HG03060 (cell line): ENCODE measurements at regions not wholly inside any gene's neighbourhood (a gene's known extent, or its start where the extent isn't known, plus 50 kb on each side); places are given as distances from the start of the nearest gene placed in this dataset.
"Not testable (repeated sequence)": the region's sequence is repeated elsewhere in the genome, so short reads cannot be mapped to it uniquely, and the experiment has no call there.

Source experiments
- ATAC-seq: cut with Tn5 transposase; IDR thresholded peaks from one replicate; pipeline ENCODE4 v1.9.1; 2021; ENCODE audit warnings: low read depth, moderate number of reproducible peaks; ENCODE audit not compliant: unreplicated experiment

- no peak for ATAC-seq
These were observed 267.1 kb upstream of the ASIC2 start for GRCh38 chr17:33560165-33560564.

DNA sequence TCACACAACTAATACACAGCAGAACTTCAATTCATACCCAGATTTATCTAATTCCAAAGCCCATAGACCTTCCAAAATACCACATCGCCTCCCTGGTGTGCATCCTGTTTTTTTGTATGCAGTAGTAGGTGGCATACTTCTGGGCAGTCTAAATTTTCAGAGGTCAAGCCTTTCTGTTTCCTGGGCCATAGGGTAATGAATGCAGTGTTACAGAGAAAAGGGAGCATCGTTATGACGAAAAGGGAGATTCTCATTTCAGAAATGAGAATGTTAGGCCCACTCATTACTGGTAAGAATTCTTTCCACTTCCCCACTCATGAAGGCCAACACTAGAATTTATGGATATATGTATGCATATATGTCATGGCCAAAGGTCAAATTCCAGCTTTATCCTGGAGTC, 267.8 kb upstream of the ASIC2 start:
- no peak for ATAC-seq

DNA sequence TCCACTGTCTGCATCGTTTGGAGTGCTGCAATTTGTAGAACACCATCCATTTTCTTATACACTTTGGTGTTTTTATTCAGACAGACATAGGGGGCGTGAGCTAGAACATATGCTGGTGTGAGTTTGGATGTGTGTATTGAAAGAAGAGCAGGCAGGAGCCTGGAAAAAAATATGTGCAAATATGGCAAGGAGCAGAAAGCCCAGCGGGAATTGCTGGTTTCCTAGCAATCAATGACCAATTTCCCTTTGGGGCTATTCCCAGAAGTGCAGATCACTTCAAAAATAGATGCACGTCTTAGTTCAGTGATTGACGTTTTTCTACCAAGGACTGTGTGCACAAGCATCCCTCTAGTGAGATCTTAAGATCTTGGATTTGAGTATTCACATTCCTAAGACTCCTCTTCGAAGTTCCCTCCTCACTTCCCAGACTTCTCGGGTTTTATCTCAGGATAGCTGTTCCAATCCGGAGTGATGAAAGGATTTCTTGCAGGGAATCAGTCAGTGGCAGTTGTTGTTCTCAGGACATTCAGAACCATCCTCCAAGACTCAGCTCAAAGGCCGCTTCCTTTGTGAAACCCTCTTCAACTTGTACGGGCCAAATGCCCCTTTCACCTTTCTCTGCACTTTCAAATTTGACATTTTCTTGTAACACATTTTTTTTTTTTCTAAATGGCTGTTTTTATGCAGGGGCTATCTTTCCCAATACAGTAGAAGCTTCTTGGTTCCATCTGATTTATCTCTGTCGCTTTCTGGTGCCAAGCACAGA, 268.7 kb upstream of the ASIC2 start:
- ATAC-seq = no peak

DNA sequence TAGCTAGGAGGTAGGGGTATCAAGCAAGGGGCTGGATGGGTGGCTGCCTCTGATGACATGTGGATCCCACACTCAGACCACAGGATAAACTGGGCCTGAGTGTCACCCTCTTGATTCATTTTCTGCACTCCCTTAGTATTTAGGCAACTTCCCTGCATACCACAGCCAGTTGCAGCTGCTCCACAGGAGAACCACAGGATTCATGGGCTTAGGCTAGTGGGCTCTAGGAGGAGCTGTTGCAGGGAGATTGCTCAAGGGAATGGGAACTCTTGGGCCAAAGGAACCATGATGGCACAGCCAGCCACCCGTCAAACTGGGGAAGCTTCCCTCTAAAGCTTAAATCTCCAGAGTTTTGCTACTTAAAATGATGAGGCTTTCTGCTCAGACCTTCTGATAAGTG, 269.7 kb upstream of the ASIC2 start:
- ATAC-seq = no peak

DNA sequence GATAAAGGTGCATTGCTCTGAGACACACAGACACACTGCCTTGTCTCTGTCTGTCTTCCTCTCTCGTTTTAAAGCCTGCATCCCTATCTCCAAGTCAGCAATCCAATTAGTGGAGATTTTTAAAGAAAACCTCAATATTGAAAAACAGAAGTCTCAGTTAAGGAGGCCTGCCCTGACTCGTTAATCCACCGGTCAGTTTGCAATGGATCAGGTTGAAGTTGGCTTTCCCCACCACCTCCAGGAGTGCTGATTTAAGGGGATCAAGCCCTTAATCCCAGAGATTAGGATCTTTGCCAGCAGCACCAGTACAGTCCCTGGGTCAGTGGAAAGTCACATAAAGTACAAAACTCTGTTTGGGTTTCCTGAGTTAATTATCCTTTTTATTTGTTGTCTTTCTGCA, 271.1 kb upstream of the ASIC2 start:
- ATAC-seq = no peak

- ATAC-seq = no peak
These were observed 274.1 kb upstream of the ASIC2 start for GRCh38 chr17:33567223-33567622.

GRCh38 chr17:33572615-33573014, 279.5 kb upstream of the ASIC2 start:
- no peak for ATAC-seq

DNA sequence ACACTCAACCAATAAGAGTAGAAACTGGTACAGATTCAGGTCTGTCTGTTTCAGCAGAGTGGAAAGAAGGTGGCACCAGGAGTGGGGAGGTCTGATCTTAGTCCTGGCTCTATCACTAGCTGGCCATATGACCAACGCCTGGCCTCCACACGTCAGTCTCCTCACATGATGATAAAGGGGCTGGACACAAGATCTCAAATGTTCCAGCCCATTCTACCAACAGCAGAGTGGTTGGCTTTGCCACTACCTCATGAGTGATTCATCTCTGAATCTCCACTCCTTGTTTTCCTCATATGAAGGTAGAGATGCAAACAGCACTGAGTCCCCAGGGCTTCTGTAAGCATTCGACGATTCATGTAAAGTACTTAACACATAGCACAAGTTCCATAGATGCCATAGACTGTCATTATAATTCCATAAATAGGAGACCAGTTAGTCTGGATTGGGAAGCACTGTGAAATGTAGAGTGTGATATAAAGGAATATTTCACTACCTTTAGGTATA, 281.9 kb upstream of the ASIC2 start:
- no peak for ATAC-seq

- ATAC-seq = not testable (repeated sequence)
These were observed 286.6 kb upstream of the ASIC2 start for GRCh38 chr17:33579740-33580139.

DNA sequence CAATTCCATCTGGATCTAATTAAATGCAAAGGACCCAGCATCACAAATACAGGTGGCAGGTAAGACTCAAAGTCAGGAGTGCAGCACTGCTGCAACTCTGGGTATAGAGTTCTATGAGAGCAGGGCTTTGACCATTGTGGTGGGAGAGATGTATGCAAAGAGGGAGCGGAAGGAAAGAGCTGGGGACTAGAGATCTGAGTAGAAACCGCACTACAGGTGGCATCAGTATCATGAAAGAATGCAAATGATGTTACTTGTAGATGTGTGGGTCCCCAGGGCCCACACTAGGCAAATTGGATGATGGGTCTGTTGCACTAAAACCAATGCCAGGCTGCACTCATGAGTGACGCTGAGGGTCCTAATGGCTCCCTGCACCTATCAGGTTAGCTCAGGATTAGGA, 287.1 kb upstream of the ASIC2 start:
- ATAC-seq = no peak

GRCh38 chr17:33582661-33583060, 289.6 kb upstream of the ASIC2 start:
- ATAC-seq = no peak

DNA sequence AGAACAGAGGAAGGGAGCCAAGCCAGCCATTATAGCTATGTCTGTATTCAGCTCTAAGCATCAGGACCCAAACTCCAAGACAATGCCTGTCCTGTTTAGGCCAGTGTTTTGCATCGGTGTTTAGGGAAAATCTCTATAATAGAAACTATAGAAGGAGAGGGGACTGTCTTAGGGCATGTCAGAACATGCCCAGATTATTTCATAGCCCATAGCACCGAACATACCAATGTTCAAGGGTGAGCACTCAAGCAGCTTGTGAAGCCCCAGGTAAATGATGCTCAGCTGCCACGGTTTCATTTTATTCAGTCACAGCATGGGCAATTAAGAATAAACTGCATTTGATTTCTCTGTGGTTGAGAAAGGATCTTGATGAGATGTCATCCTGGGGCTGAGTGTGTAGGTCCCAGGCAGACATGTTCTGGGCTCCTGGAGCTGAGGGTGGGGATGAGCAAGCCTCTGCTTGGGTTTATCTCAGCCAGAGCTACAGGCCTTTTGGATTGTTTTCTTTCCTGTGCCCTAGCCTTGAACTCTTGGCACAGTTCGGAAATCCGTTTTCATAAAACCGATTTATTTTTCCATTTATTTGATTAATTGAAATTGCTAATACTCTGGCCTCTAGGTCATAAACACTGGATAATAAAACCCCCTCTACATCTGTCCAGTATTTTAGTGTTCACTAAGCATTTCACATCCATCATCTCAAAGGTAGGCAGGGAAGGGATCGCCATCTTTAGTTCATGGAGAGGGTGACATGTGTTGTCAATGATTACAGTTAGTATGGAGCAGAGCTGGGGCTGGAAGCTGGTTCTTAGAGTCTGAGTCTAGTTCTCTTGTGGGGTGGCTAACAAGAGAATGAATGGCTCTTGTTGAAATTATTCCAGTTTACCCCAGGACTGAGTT, 290.7 kb upstream of the ASIC2 start:
- ATAC-seq = no peak

GRCh38 chr17:33593991-33594390, 300.9 kb upstream of the ASIC2 start:
- no peak for ATAC-seq

DNA sequence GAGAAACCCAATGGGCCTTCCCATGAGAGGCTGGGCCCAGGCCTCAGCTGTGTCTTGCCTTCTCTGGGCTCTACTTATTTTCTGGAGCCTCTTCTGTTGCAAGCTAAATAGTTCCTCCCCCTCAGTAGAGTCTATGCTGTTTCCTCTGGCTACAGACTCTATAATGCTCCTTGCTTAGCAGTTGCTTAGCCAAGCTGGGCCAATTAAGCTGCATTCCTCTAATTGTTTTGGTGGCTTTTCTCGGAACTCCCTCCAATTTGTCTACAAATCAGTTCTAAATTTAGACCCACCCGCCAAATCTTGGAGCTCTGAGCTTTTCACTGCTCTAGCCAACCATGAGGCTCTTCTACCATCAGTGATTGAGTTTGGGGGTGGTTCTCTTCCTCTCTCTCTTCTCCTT, 302.7 kb upstream of the ASIC2 start:
- ATAC-seq = no peak

DNA sequence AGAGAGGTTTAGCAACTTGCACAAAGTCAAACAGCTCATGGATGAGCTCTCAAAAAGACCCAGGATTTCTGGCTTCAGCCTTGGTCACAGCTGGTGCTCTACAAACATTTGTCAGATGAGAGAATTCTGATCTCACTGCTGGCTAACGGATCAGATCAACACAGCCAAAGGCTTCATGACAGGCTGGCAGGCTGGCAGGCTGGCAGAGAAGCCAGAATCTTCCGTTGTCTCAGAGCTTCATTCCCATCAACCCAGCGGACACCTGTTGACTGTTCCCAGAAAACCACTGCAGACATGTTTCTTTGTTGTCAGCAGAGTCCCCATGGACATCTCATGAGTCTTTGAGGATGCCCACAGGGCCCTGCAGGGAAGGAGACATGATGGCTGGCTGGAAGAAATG, 303.8 kb upstream of the ASIC2 start:
- ATAC-seq = no peak

GRCh38 chr17:33598797-33599196, 305.7 kb upstream of the ASIC2 start:
- no peak for ATAC-seq

GRCh38 chr17:33602981-33603380, 309.9 kb upstream of the ASIC2 start:
- no peak for ATAC-seq

DNA sequence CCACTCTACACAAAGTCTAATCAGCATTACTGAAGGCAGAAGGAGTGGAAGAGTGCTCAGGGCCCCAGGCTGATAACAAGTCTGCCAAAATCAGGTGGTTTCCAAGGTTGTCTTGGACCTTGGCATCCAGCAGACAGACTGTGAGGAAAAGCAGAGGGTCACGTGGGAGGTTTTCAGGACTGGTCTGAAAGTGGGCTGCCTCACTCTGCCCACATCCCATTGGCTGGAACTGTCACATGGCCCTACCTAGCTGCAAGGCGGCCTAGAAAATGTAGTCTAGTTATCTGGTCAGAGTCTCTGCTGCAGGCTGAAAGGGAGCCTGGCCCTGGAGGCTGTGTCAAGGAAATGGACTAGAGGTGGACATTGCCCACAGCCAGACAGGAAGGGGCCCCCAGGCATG, 310.7 kb upstream of the ASIC2 start:
- ATAC-seq = no peak

DNA sequence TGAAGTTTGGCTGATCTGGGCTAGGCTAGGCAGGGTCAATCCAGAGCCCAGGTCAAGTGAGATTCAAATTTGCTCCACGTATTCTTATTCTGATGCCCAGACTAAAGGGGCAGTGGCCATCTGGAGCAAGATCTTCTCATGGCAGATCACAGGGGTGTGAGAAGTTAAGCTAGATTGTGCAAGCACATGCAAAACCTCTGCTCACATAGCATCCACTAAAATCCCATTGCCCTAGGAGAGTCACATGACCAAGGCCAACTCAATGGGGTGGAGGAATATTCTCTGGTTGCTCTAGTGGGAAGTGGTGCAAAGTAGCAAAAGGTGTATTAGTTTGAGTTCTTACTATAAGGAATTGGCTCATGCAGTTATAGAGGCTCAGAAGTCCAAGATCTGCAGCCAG, 318.4 kb upstream of the ASIC2 start:
- ATAC-seq = no peak

GRCh38 chr17:33615861-33616260, 322.8 kb upstream of the ASIC2 start:
- no peak for ATAC-seq

- no peak for ATAC-seq
These were observed 330.7 kb upstream of the ASIC2 start for GRCh38 chr17:33623841-33624240.
